Fibroblast of skin of right biceps (primary cell): ENCODE measurements at regions not wholly inside any gene's neighbourhood (a gene's known extent, or its start where the extent isn't known, plus 50 kb on each side); places are given as distances from the start of the nearest gene placed in this dataset.

Experiments
- DNase-seq: peaks from one replicate; pipeline ENCODE4 v3.0.0-alpha.2; 2013

GRCh38 chr4:163768014-163768413, 273.5 kb downstream of the TMA16 start:
- DNase-seq = no peak

- no peak for DNase-seq
Measured at GRCh38 chr4:163772238-163772637, 277.7 kb downstream of the TMA16 start.

- no peak for DNase-seq
Measured at GRCh38 chr4:163773940-163774339, 279.4 kb downstream of the TMA16 start.

- DNase-seq = no peak
Measured at GRCh38 chr4:163776957-163777356, 282.5 kb downstream of the TMA16 start.

- no peak for DNase-seq
Measured at GRCh38 chr4:163781726-163782125, 287.2 kb downstream of the TMA16 start.

GRCh38 chr4:163790231-163790630, 295.7 kb downstream of the TMA16 start:
- no peak for DNase-seq

GRCh38 chr4:163795885-163796284, 301.4 kb downstream of the TMA16 start:
- DNase-seq = no peak

- no peak for DNase-seq
Measured at GRCh38 chr4:163804001-163804400, 309.5 kb downstream of the TMA16 start.

- DNase-seq = no peak
Measured at GRCh38 chr4:163806653-163807052, 312.2 kb downstream of the TMA16 start.

- no peak for DNase-seq
Measured at GRCh38 chr4:163808011-163808410, 313.5 kb downstream of the TMA16 start.

GRCh38 chr4:163810755-163811154, 316.3 kb downstream of the TMA16 start:
- DNase-seq = no peak

GRCh38 chr4:163815776-163816175, 321.3 kb downstream of the TMA16 start:
- DNase-seq = no peak

GRCh38 chr4:163816494-163816893, 322.0 kb downstream of the TMA16 start:
- DNase-seq = no peak

- no peak for DNase-seq
Measured at GRCh38 chr4:163818673-163819072, 324.2 kb downstream of the TMA16 start.

- DNase-seq = no peak
Measured at GRCh38 chr4:163833669-163834068, 339.2 kb downstream of the TMA16 start.

- DNase-seq = no peak
Measured at GRCh38 chr4:163846008-163846407, 351.5 kb downstream of the TMA16 start.

GRCh38 chr4:163852246-163852645, 357.8 kb downstream of the TMA16 start:
- no peak for DNase-seq

- no peak for DNase-seq
Measured at GRCh38 chr4:163857903-163858302, 363.4 kb downstream of the TMA16 start.

GRCh38 chr4:163858515-163858914, 364.0 kb downstream of the TMA16 start:
- DNase-seq = no peak

GRCh38 chr4:163863082-163863481, 368.6 kb downstream of the TMA16 start:
- no peak for DNase-seq

- no peak for DNase-seq
Measured at GRCh38 chr4:163865010-163865409, 370.5 kb downstream of the TMA16 start.

- no peak for DNase-seq
Measured at GRCh38 chr4:163866728-163867315, 372.3 kb downstream of the TMA16 start.

- no peak for DNase-seq
Measured at GRCh38 chr4:163868445-163868844, 374.0 kb downstream of the TMA16 start.

- no peak for DNase-seq
Measured at GRCh38 chr4:163871078-163871477, 376.6 kb downstream of the TMA16 start.

GRCh38 chr4:163875327-163875726, 380.8 kb downstream of the TMA16 start:
- DNase-seq = no peak
